MCF 10A (cell line): ENCODE measurements at regions not wholly inside any gene's neighbourhood (a gene's known extent, or its start where the extent isn't known, plus 50 kb on each side); places are given as distances from the start of the nearest gene placed in this dataset.

Experiments
- BruUV-seq: library from RNA; stranded (reverse); fragments of 400-500 nt; replicated peaks from 2 replicates; lab custom pipeline; 2021; lab: Mats Ljungman, UMichigan
- CTCF ChIA-PET: fragments of 300-600 bp; sonication (Branson Sonifier 250); formaldehyde crosslinking; extraction: SDS; loops from one replicate; lab custom pipeline; 2021; ENCODE audit warnings: antibody characterized with exemption, inconsistent platforms; lab: Yijun Ruan, JAX
- POLR2A ChIA-PET: fragments of 300-600, 350-650 bp; sonication (Branson Sonifier 250); formaldehyde crosslinking; extraction: SDS; loops from one replicate; lab custom pipeline; 2020; ENCODE audit warnings: antibody characterized with exemption, inconsistent platforms; lab: Yijun Ruan, JAX
- DNase-seq: peaks from one replicate; pipeline ENCODE4 v3.0.0-alpha.2; 2018; ENCODE audit not compliant: unreplicated experiment
- H3K27ac Mint-ChIP-seq: one replicate; pipeline ENCODE4 v1.8.0; 2022; ENCODE audit warnings: mild to moderate bottlenecking, low read depth, mixed read lengths; ENCODE audit not compliant: unreplicated experiment
- H3K27me3 Mint-ChIP-seq: one replicate; pipeline ENCODE4 v1.8.0; 2022; ENCODE audit warnings: mixed read lengths; ENCODE audit not compliant: insufficient read depth, unreplicated experiment
- H3K36me3 Mint-ChIP-seq: one replicate; pipeline ENCODE4 v1.8.0; 2022; ENCODE audit warnings: mild to moderate bottlenecking, moderate library complexity, mixed read lengths; ENCODE audit not compliant: insufficient read depth, unreplicated experiment
- H3K4me1 Mint-ChIP-seq: one replicate; pipeline ENCODE4 v1.8.0; 2022; ENCODE audit warnings: mixed read lengths; ENCODE audit not compliant: insufficient read depth, unreplicated experiment
- H3K4me3 Mint-ChIP-seq: one replicate; pipeline ENCODE4 v1.8.0; 2022; ENCODE audit warnings: mild to moderate bottlenecking, moderate library complexity, mixed read lengths; ENCODE audit not compliant: unreplicated experiment
- H3K9me3 Mint-ChIP-seq: one replicate; pipeline ENCODE4 v1.8.0; 2022; ENCODE audit warnings: mixed read lengths; ENCODE audit not compliant: unreplicated experiment
- CTCF ChIP-seq: fragments of 200-600 bp; IDR thresholded peaks from one replicate; pipeline ENCODE4 v1.8.0; 2022; ENCODE audit warnings: antibody characterized with exemption, mild to moderate bottlenecking; ENCODE audit not compliant: unreplicated experiment
- intact Hi-C: fragments of 100-400 bp; cut with micrococcal nuclease; formaldehyde crosslinking; loops from 2 replicates; pipeline ENCODE4 v1.14.1; 2022

- Mint-ChIP-seq H3K4me1 (no peaks in the 10 kb centered on the region), H3K9me3 (no peaks in the 10 kb centered on the region), H3K27me3 (no peaks in the 10 kb centered on the region), H3K4me3 (no peak overlapping the region), H3K36me3 (no peaks in the 10 kb centered on the region), H3K27ac (no peak overlapping the region)
- no TSS peak for BruUV-seq
- no peak for DNase-seq
- intact Hi-C loops = no loop called here
- TF ChIP-seq CTCF = no peak
- ChIA-PET CTCF (no interaction called here), POLR2A (interaction anchor here (0.7 to 1.2 kb wide), 2 partner anchors 15 to 61 kb away, joined by 3 to 4 read pairs; no protein-coding TSS in a partner anchor)
Measured at GRCh38 chr5:8382456-8382855, 513.5 kb downstream of the MTRR start.

- intact Hi-C loops = no loop called here
- POLR2A ChIA-PET = interaction anchor here (1.3 kb wide), 1 partner anchor 10 kb away, joined by 3 read pairs; no protein-coding TSS in a partner anchor
Measured at GRCh38 chr5:8383616-8384015, 514.7 kb downstream of the MTRR start.

GRCh38 chr5:8386719-8387288, 517.9 kb downstream of the MTRR start:
- POLR2A ChIA-PET = interaction anchor here (1.0 kb wide), 1 partner anchor 71 kb away, joined by 3 read pairs; no protein-coding TSS in a partner anchor
- BruUV-seq = no TSS peak
- no peak for TF ChIP-seq CTCF
- DNase-seq = no peak
- Mint-ChIP-seq H3K4me3 (no peak overlapping the region), H3K9me3 (no peaks in the 10 kb centered on the region), H3K27me3 (no peaks in the 10 kb centered on the region), H3K36me3 (peaks cover 6% of the 10 kb centered on the region), H3K4me1 (no peaks in the 10 kb centered on the region), H3K27ac (no peak overlapping the region)
- CTCF ChIA-PET = interaction anchor here (0.6 to 1.8 kb wide), 4 partner anchors 9 to 459 kb away, joined by 3 to 6 read pairs (median 4); no protein-coding TSS in a partner anchor
- intact Hi-C loops = no loop called here

More at GRCh38 chr5:8383616-8384015, 514.7 kb downstream of the MTRR start:
- CTCF ChIA-PET = interaction anchor here (1.0 kb wide), 1 partner anchor 31 kb away, joined by 5 read pairs; no protein-coding TSS in a partner anchor
- TF ChIP-seq CTCF = no peak
- DNase-seq = no peak
- Mint-ChIP-seq H3K36me3 (no peaks in the 10 kb centered on the region), H3K9me3 (no peaks in the 10 kb centered on the region), H3K4me1 (no peaks in the 10 kb centered on the region), H3K27ac (no peak overlapping the region), H3K4me3 (no peak overlapping the region), H3K27me3 (no peaks in the 10 kb centered on the region)
- no TSS peak for BruUV-seq

GRCh38 chr5:8391911-8392310, 523.0 kb downstream of the MTRR start:
- CTCF ChIA-PET = no interaction called here
- intact Hi-C loops = no loop called here
- Mint-ChIP-seq H3K4me3 (no peak overlapping the region), H3K4me1 (no peaks in the 10 kb centered on the region), H3K9me3 (no peaks in the 10 kb centered on the region), H3K36me3 (peaks cover 6% of the 10 kb centered on the region), H3K27me3 (no peaks in the 10 kb centered on the region), H3K27ac (no peak overlapping the region)
- BruUV-seq = no TSS peak
- POLR2A ChIA-PET = no interaction called here
- TF ChIP-seq CTCF = no peak
- no peak for DNase-seq
